HL-60 (cell line): ENCODE measurements at regions not wholly inside any gene's neighbourhood (a gene's known extent, or its start where the extent isn't known, plus 50 kb on each side); places are given as distances from the start of the nearest gene placed in this dataset.

ENCODE experiments used
- POLR2AphosphoS5 ChIP-seq: IDR thresholded peaks from 2 replicates; pipeline ENCODE4 v1.6.1; 2012; ENCODE audit warnings: low read depth
- TF ChIP-seq, protein P1 (sequence below): IDR thresholded peaks from one replicate; pipeline ENCODE4 v1.5.1; 2011; ENCODE audit warnings: low read length, control low read depth, inconsistent platforms; ENCODE audit not compliant: insufficient read depth

DNA sequence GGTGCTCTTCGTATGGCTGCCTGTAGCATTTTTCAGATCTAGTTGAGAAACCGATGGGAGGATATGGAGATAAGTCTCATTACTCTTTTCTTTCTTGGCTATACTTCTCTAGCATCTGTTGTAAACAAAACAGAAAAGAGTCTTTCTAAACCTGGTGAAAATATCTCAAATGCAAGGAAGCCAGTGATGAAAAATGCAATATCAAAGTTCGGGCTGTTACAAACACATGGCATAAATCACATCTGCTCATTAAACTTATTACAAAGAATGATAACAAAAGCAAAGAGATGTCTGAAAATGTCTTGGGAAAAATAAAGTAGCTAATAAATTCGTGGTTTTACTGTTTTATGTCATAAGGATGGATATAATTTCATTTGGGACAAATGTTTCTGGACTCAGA, 71.8 kb upstream of the IGFBP3 start:
- no peak for TF ChIP-seq POLR2AphosphoS5
- TF ChIP-seq, protein P1, sequence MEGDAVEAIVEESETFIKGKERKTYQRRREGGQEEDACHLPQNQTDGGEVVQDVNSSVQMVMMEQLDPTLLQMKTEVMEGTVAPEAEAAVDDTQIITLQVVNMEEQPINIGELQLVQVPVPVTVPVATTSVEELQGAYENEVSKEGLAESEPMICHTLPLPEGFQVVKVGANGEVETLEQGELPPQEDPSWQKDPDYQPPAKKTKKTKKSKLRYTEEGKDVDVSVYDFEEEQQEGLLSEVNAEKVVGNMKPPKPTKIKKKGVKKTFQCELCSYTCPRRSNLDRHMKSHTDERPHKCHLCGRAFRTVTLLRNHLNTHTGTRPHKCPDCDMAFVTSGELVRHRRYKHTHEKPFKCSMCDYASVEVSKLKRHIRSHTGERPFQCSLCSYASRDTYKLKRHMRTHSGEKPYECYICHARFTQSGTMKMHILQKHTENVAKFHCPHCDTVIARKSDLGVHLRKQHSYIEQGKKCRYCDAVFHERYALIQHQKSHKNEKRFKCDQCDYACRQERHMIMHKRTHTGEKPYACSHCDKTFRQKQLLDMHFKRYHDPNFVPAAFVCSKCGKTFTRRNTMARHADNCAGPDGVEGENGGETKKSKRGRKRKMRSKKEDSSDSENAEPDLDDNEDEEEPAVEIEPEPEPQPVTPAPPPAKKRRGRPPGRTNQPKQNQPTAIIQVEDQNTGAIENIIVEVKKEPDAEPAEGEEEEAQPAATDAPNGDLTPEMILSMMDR: no peak
